CD14-positive monocyte (primary cell): ENCODE measurements at regions not wholly inside any gene's neighbourhood (a gene's known extent, or its start where the extent isn't known, plus 50 kb on each side); places are given as distances from the start of the nearest gene placed in this dataset.

Source experiments
- DNase-seq, 3 donors: peaks; one replicate each; pipeline ENCODE4 v3.0.0-alpha.2; 2011 to 2022
- H2AFZ ChIP-seq: 2 replicates; pipeline ENCODE4 v1.6.0; 2012; ENCODE audit warnings: mild to moderate bottlenecking, low read depth, low read length, inconsistent platforms; ENCODE audit not compliant: insufficient read depth, poor library complexity, severe bottlenecking
- H3K27ac ChIP-seq, 2 donors: 1 replicate in 1 of 2; 2 replicates in 1 of 2; pipeline ENCODE4 v1.5.1; 2012 to 2013; ENCODE audit warnings: low read length in 2 of 2, control low read depth in 1 of 2, inconsistent platforms in 1 of 2, low read depth in 1 of 2, mild to moderate bottlenecking in 1 of 2
- H3K27me3 ChIP-seq, 2 donors: one replicate each; pipeline versions ENCODE4 v1.6.0 to v1.6.1; 2011 to 2013; ENCODE audit warnings: low read length in 2 of 2; ENCODE audit not compliant: control insufficient read depth in 2 of 2, insufficient read depth in 2 of 2
- H3K36me3 ChIP-seq, 2 donors: replicated peaks in 1 of 2; 1 replicate in 1 of 2; 2 replicates in 1 of 2; pipeline versions ENCODE4 v1.5.1 to v1.6.1; 2012 to 2013; ENCODE audit warnings: low read length in 2 of 2, control low read depth in 1 of 2, inconsistent platforms in 1 of 2, mild to moderate bottlenecking in 1 of 2; ENCODE audit not compliant: insufficient read depth in 2 of 2, control insufficient read depth in 1 of 2
- H3K4me1 ChIP-seq, 2 donors: 1 replicate in 1 of 2; 2 replicates in 1 of 2; pipeline versions ENCODE4 v1.5.1 to v1.6.1; 2012 to 2013; ENCODE audit warnings: low read length in 2 of 2, control low read depth in 1 of 2, inconsistent platforms in 1 of 2, mild to moderate bottlenecking in 1 of 2, moderate library complexity in 1 of 2; ENCODE audit not compliant: insufficient read depth in 2 of 2, control insufficient read depth in 1 of 2
- H3K4me2 ChIP-seq: replicated peaks from 2 replicates; pipeline ENCODE3; 2012; ENCODE audit warnings: low read length, moderate library complexity, mild to moderate bottlenecking; ENCODE audit not compliant: poor library complexity, severe bottlenecking; ENCODE audit errors: extremely low read depth
- H3K4me3 ChIP-seq, 3 experiments: fragments of 200-600 bp in 1 of 3; sonication (generic) in 1 of 3; replicated peaks in 1 of 3; 1 replicate in 2 of 3; 2 replicates in 1 of 3; pipeline ENCODE4 v1.5.1; 2011 to 2013; ENCODE audit warnings: low read length in 3 of 3, mild to moderate bottlenecking in 3 of 3, control low read depth in 2 of 3, low read depth in 2 of 3, inconsistent platforms in 1 of 3, moderate library complexity in 1 of 3
- H3K79me2 ChIP-seq: 2 replicates; pipeline ENCODE4 v1.6.0; 2012; ENCODE audit warnings: mild to moderate bottlenecking, control low read depth, inconsistent platforms, low read length, moderate library complexity; ENCODE audit not compliant: insufficient read depth
- H3K9ac ChIP-seq: 2 replicates; pipeline ENCODE4 v1.6.0; 2017; ENCODE audit warnings: low read length, mild to moderate bottlenecking; ENCODE audit not compliant: insufficient read depth, poor library complexity, severe bottlenecking
- H3K9me3 ChIP-seq, 2 donors: replicated peaks in 1 of 2; 1 replicate in 1 of 2; 2 replicates in 1 of 2; pipeline versions ENCODE4 v1.5.1 to v1.6.1; 2012 to 2013; ENCODE audit warnings: low read length in 2 of 2, control low read depth in 1 of 2; ENCODE audit not compliant: control insufficient read depth in 1 of 2, insufficient read depth in 1 of 2
- H4K20me1 ChIP-seq: 2 replicates; pipeline ENCODE4 v1.6.0; 2012; ENCODE audit warnings: mild to moderate bottlenecking, low read length, control low read depth, moderate library complexity; ENCODE audit not compliant: insufficient read depth
- H3K27ac Mint-ChIP-seq, 7 donors: one replicate each; pipeline ENCODE4 v1.8.0; 2020; ENCODE audit warnings: mild to moderate bottlenecking in 7 of 7, mixed read lengths in 7 of 7, moderate library complexity in 6 of 7, inconsistent platforms in 2 of 7
- H3K27me3 Mint-ChIP-seq, 3 donors: one replicate each; pipeline ENCODE4 v1.8.0; 2021 to 2022; ENCODE audit warnings: low read depth in 3 of 3, mild to moderate bottlenecking in 3 of 3, mixed read lengths in 3 of 3, moderate library complexity in 3 of 3, inconsistent platforms in 1 of 3
- H3K36me3 Mint-ChIP-seq, 2 donors: one replicate each; pipeline ENCODE4 v1.8.0; 2020; ENCODE audit warnings: mixed read lengths in 2 of 2, inconsistent platforms in 1 of 2, mild to moderate bottlenecking in 1 of 2
- H3K4me1 Mint-ChIP-seq: one replicate; pipeline ENCODE4 v1.8.0; 2020; ENCODE audit warnings: mild to moderate bottlenecking, mixed read lengths
- H3K4me3 Mint-ChIP-seq, 2 donors: one replicate each; pipeline ENCODE4 v1.8.0; 2020; ENCODE audit warnings: mild to moderate bottlenecking in 2 of 2, mixed read lengths in 2 of 2, moderate library complexity in 1 of 2
- H3K9me3 Mint-ChIP-seq, 7 donors: one replicate each; pipeline ENCODE4 v1.8.0; 2020 to 2022; ENCODE audit warnings: mixed read lengths in 7 of 7, mild to moderate bottlenecking in 6 of 7, moderate library complexity in 6 of 7, inconsistent platforms in 2 of 7
- WGBS: methylation state at CpG from one replicate; pipeline ENCODE4 v1.1.5; 2013; ENCODE audit warnings: missing lambda C conversion rate; ENCODE audit not compliant: insufficient coverage; 5-methylcytosine and 5-hydroxymethylcytosine counted together
- intact Hi-C, 2 donors: fragments of 100-400 bp; cut with micrococcal nuclease; formaldehyde crosslinking; loops; one replicate each; pipeline versions ENCODE4 v1.15.0 to v1.15.1; 2023
- TF ChIP-seq, protein P1 (sequence below): fragments of 200-600 bp; IDR thresholded peaks from one replicate; pipeline ENCODE4 v1.8.0; 2022; ENCODE audit warnings: antibody characterized with exemption, mild to moderate bottlenecking

DNA sequence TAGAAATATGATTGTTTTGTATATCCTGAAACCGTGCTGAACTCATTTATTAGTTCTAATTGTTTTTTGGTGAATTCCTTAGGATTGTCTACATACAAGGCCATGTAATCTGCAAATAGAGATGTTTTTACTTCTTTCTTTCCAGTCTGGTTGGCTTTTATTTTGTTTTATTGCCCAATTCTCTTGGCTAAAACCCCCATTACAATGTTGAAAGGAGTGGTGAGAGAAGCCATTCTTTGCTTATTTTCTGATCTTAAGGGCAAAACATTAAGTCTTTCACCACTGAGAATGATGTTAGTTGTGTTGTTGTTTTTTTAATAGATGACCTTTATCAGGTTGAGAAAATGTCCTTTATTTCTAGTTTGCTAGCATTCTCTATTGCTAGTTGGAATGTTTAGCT lies 157.3 kb downstream of the NTMT2 start:
- Mint-ChIP-seq H3K27ac (no peak overlapping the region), H3K9me3 (peaks cover 0 to 5% (median 3%) of the 10 kb centered on the region in 7 donors), H3K36me3 (no peaks in the 10 kb centered on the region), H3K27me3 (no peaks in the 10 kb centered on the region), H3K4me1 (no peaks in the 10 kb centered on the region), H3K4me3 (no peak overlapping the region)
- Histone ChIP-seq H3K27me3 (no peaks in the 10 kb centered on the region), H3K9ac (no peak overlapping the region), H3K4me1 (no peaks in the 10 kb centered on the region), H3K36me3 (no peaks in the 10 kb centered on the region), H2AFZ (no peak overlapping the region), H3K9me3 (peaks cover 0 to 6% of the 10 kb centered on the region in 2 donors), H4K20me1 (no peaks in the 10 kb centered on the region), H3K79me2 (no peaks in the 10 kb centered on the region), H3K4me2 (no peak overlapping the region), H3K4me3 (no peak overlapping the region), H3K27ac (no peak overlapping the region)
- intact Hi-C loops, result no loop called here
- DNase-seq, result no peak
- no CpG with 5 or more reads among the region's 1 CpG for WGBS
- TF ChIP-seq, protein P1, sequence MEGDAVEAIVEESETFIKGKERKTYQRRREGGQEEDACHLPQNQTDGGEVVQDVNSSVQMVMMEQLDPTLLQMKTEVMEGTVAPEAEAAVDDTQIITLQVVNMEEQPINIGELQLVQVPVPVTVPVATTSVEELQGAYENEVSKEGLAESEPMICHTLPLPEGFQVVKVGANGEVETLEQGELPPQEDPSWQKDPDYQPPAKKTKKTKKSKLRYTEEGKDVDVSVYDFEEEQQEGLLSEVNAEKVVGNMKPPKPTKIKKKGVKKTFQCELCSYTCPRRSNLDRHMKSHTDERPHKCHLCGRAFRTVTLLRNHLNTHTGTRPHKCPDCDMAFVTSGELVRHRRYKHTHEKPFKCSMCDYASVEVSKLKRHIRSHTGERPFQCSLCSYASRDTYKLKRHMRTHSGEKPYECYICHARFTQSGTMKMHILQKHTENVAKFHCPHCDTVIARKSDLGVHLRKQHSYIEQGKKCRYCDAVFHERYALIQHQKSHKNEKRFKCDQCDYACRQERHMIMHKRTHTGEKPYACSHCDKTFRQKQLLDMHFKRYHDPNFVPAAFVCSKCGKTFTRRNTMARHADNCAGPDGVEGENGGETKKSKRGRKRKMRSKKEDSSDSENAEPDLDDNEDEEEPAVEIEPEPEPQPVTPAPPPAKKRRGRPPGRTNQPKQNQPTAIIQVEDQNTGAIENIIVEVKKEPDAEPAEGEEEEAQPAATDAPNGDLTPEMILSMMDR, result no peak

GRCh38 chr1:170305777-170306512 lies 160.2 kb downstream of the NTMT2 start:
- no peak overlapping the region for H2AFZ ChIP-seq
- TF ChIP-seq, protein P1, result no peak
- no peaks in the 10 kb centered on the region for H4K20me1 ChIP-seq
- Mint-ChIP-seq H3K4me1 (no peaks in the 10 kb centered on the region), H3K27ac (no peak overlapping the region), H3K9me3 (peaks cover 0 to 6% (median 4%) of the 10 kb centered on the region in 7 donors), H3K27me3 (no peaks in the 10 kb centered on the region), H3K36me3 (no peaks in the 10 kb centered on the region), H3K4me3 (no peak overlapping the region)
- H3K27ac ChIP-seq, result no peak overlapping the region
- no peaks in the 10 kb centered on the region for H3K4me1 ChIP-seq
- no peaks in the 10 kb centered on the region for H3K79me2 ChIP-seq
- no peak overlapping the region for H3K4me2 ChIP-seq
- H3K36me3 ChIP-seq, result no peaks in the 10 kb centered on the region
- no peak overlapping the region for H3K4me3 ChIP-seq
- H3K9me3 ChIP-seq, result peaks cover 4 to 6% of the 10 kb centered on the region in 2 donors
- no peaks in the 10 kb centered on the region for H3K27me3 ChIP-seq
- H3K9ac ChIP-seq, result no peak overlapping the region
- no peak for DNase-seq
- whole genome bisulfite sequencing, result no CpG with 5 or more reads among the region's 2 CpGs
- intact Hi-C loops, result no loop called here
